Muscle of arm (tissue), 1 donor: ENCODE measurements at regions not wholly inside any gene's neighbourhood (a gene's known extent, or its start where the extent isn't known, plus 50 kb on each side); places are given as distances from the start of the nearest gene placed in this dataset.
"Not testable (repeated sequence)": the region's sequence is repeated elsewhere in the genome, so short reads cannot be mapped to it uniquely, and the experiment has no call there.

Experiments used
- DNase-seq: peaks from one replicate; pipeline ENCODE4 v3.0.0-alpha.2; 2013

GRCh38 chr6:16040628-16040974, 88.3 kb upstream of the MYLIP start:
- no peak for DNase-seq

- DNase-seq, result not testable (repeated sequence)
Observed at GRCh38 chr6:16039892-16040627, 88.8 kb upstream of the MYLIP start.

- DNase-seq, result no peak
Observed at GRCh38 chr6:16038938-16039337, 89.9 kb upstream of the MYLIP start.

- no peak for DNase-seq
Observed at GRCh38 chr6:16035488-16036080, 93.3 kb upstream of the MYLIP start.

- no peak for DNase-seq
Observed at GRCh38 chr6:16033214-16033613, 95.7 kb upstream of the MYLIP start.

GRCh38 chr6:16031278-16031981, 97.5 kb upstream of the MYLIP start:
- DNase-seq, result no peak

- DNase-seq, result no peak
Observed at GRCh38 chr6:16028966-16029365, 99.9 kb upstream of the MYLIP start.

GRCh38 chr6:16020259-16020658, 108.6 kb upstream of the MYLIP start:
- no peak for DNase-seq

- DNase-seq, result no peak
Observed at GRCh38 chr6:16019462-16019861, 109.4 kb upstream of the MYLIP start.

- no peak for DNase-seq
Observed at GRCh38 chr6:16018626-16019025, 110.3 kb upstream of the MYLIP start.

GRCh38 chr6:16014325-16014724, 114.6 kb upstream of the MYLIP start:
- not testable (repeated sequence) for DNase-seq

- no peak for DNase-seq
Observed at GRCh38 chr6:16007146-16007545, 121.7 kb upstream of the MYLIP start.

- DNase-seq, result no peak
Observed at GRCh38 chr6:16006681-16007080, 122.2 kb upstream of the MYLIP start.

- no peak for DNase-seq
Observed at GRCh38 chr6:16004934-16005679, 123.8 kb upstream of the MYLIP start.

- DNase-seq, result no peak
Observed at GRCh38 chr6:16003197-16003491, 125.7 kb upstream of the MYLIP start.

GRCh38 chr6:16002332-16003196, 126.3 kb upstream of the MYLIP start:
- no peak for DNase-seq

GRCh38 chr6:16001158-16001557, 127.7 kb upstream of the MYLIP start:
- DNase-seq, result no peak

- no peak for DNase-seq
Observed at GRCh38 chr6:15999201-15999600, 129.7 kb upstream of the MYLIP start.

GRCh38 chr6:15997586-15998388, 131.1 kb upstream of the MYLIP start:
- no peak for DNase-seq

GRCh38 chr6:15996030-15996429, 132.9 kb upstream of the MYLIP start:
- DNase-seq, result no peak

GRCh38 chr6:15995493-15995892, 133.4 kb upstream of the MYLIP start:
- DNase-seq, result no peak
